ENCODE measurements at regions not wholly inside any gene's neighbourhood (a gene's known extent, or its start where the extent isn't known, plus 50 kb on each side); places are given as distances from the start of the nearest gene placed in this dataset.

GRCh38 chr4:66667249-66667648, 878.1 kb downstream of the CENPC start:
- DNase-seq (no peak), ATAC-seq (no peak)
- Histone ChIP-seq H3K27ac (no peak overlapping the region), H3K4me3 (no peak overlapping the region), H3K4me1 (no peaks in the 10 kb centered on the region), H3K27me3 (ENCODE audit: insufficient read depth in 3 of 3, low read length in 2 of 3) (no peaks in the 10 kb centered on the region), H3K36me3 (ENCODE audit: insufficient read depth in 1 of 2, low read depth in 1 of 2) (no peaks in the 10 kb centered on the region), H3K9me3 (no peaks in the 10 kb centered on the region)
- no peak for TF ChIP-seq CTCF (IDR thresholded peaks at IDR 0.05)
- WGBS, 3 donors: 84 to 88% (median 87%) methylated on average over 1 of the region's 1 CpG
- intact Hi-C loops (cut with DNase I): no loop called here

- no peaks in the 10 kb centered on the region for H3K36me3 ChIP-seq (ENCODE audit: insufficient read depth in 1 of 2, low read depth in 1 of 2)
- no peak for TF ChIP-seq CTCF (IDR thresholded peaks at IDR 0.05)
- WGBS, 3 donors: 72 to 81% (median 72%) methylated on average over 3 of the region's 3 CpGs
Observed at GRCh38 chr4:66662620-66663019, 882.7 kb downstream of the CENPC start.

GRCh38 chr4:66658809-66659208, 886.5 kb downstream of the CENPC start:
- no peak for TF ChIP-seq CTCF (IDR thresholded peaks at IDR 0.05)
- no peak for ATAC-seq
- no peak for DNase-seq

More at GRCh38 chr4:66662620-66663019, 882.7 kb downstream of the CENPC start:
- H3K27ac ChIP-seq: no peak overlapping the region
- no peaks in the 10 kb centered on the region for H3K9me3 ChIP-seq
- ATAC-seq (no peak), DNase-seq (no peak)
- H3K27me3 ChIP-seq (ENCODE audit: insufficient read depth in 3 of 3, low read length in 2 of 3): no peaks in the 10 kb centered on the region
- intact Hi-C loops (cut with DNase I): no loop called here
- H3K4me1 ChIP-seq: no peaks in the 10 kb centered on the region
- no peak overlapping the region for H3K4me3 ChIP-seq

GRCh38 chr4:66655505-66655904, 889.8 kb downstream of the CENPC start:
- intact Hi-C loops (cut with DNase I): no loop called here

More at GRCh38 chr4:66658809-66659208, 886.5 kb downstream of the CENPC start:
- H3K36me3 ChIP-seq (ENCODE audit: insufficient read depth in 1 of 2, low read depth in 1 of 2): no peaks in the 10 kb centered on the region
- H3K27me3 ChIP-seq (ENCODE audit: insufficient read depth in 3 of 3, low read length in 2 of 3): no peaks in the 10 kb centered on the region
- peaks cover 3% of the 10 kb centered on the region for H3K9me3 ChIP-seq
- intact Hi-C loops (cut with DNase I): no loop called here
- 48 to 53% (median 51%) methylated on average over 2 of the region's 2 CpGs for WGBS, 3 donors
- H3K4me1 ChIP-seq: no peaks in the 10 kb centered on the region
- no peak overlapping the region for H3K4me3 ChIP-seq
- no peak overlapping the region for H3K27ac ChIP-seq

More at GRCh38 chr4:66655505-66655904, 889.8 kb downstream of the CENPC start:
- Histone ChIP-seq H3K27ac (no peak overlapping the region), H3K4me3 (no peak overlapping the region), H3K27me3 (ENCODE audit: insufficient read depth in 3 of 3, low read length in 2 of 3) (no peaks in the 10 kb centered on the region), H3K36me3 (ENCODE audit: insufficient read depth in 1 of 2, low read depth in 1 of 2) (no peaks in the 10 kb centered on the region), H3K9me3 (peaks cover 3% of the 10 kb centered on the region), H3K4me1 (no peaks in the 10 kb centered on the region)
- ATAC-seq: no peak
- DNase-seq: no peak
- WGBS, 3 donors: 78 to 85% (median 81%) methylated on average over 2 of the region's 2 CpGs
- TF ChIP-seq CTCF (IDR thresholded peaks at IDR 0.05): no peak
